H1 (cell line): ENCODE measurements at regions not wholly inside any gene's neighbourhood (a gene's known extent, or its start where the extent isn't known, plus 50 kb on each side); places are given as distances from the start of the nearest gene placed in this dataset.
A peak's percentile ranks its signal among the peaks of the same experiment; 100 is the strongest.

Experiments
- CTCF ChIA-PET: fragments of 300-600 bp; sonication (Branson Sonifier 250); formaldehyde crosslinking; loops from one replicate; lab custom pipeline; 2021; ENCODE audit not compliant: partially characterized antibody; lab: Charles Lee
- POLR2A ChIA-PET: fragments of 300-600 bp; sonication (Branson Sonifier 250); formaldehyde crosslinking; loops from one replicate; lab custom pipeline; 2021; ENCODE audit warnings: inconsistent platforms; ENCODE audit not compliant: partially characterized antibody; lab: Charles Lee
- DNase-seq, 2 experiments: peaks; one replicate each; pipeline versions ENCODE4 v3.0.0 to v3.0.0-alpha.2; 2010 to 2022; ENCODE audit warnings: low spot score in 2 of 2, low read depth in 1 of 2, mixed read lengths in 1 of 2
- FAIRE-seq: peaks from 2 replicates; lab custom pipeline; 2011; peaks lifted over from hg19 to GRCh38; lab: Jason Lieb, UNC
- H2AFZ ChIP-seq: 2 replicates; pipeline ENCODE4 v1.8.1; 2012; ENCODE audit warnings: low read length, inconsistent platforms
- H2AK5ac ChIP-seq: 2 replicates; pipeline ENCODE4 v1.6.1; 2013; ENCODE audit warnings: low read depth, low read length
- H2BK120ac ChIP-seq: replicated peaks from 2 replicates; pipeline ENCODE3; 2013; ENCODE audit warnings: low read depth, low read length, inconsistent platforms
- H2BK12ac ChIP-seq: 2 replicates; pipeline ENCODE4 v1.6.1; 2013; ENCODE audit warnings: low read depth, low read length
- H2BK15ac ChIP-seq: 2 replicates; pipeline ENCODE4 v1.6.1; 2013; ENCODE audit warnings: low read length
- H2BK20ac ChIP-seq: 2 replicates; pipeline ENCODE4 v1.6.1; 2013; ENCODE audit warnings: low read length
- H2BK5ac ChIP-seq: 2 replicates; pipeline ENCODE4 v1.6.1; 2013; ENCODE audit warnings: low read depth, low read length
- H3K14ac ChIP-seq: 2 replicates; pipeline ENCODE4 v1.6.1; 2013; ENCODE audit warnings: inconsistent platforms; ENCODE audit not compliant: insufficient read length
- H3K18ac ChIP-seq: 2 replicates; pipeline ENCODE4 v1.6.1; 2013; ENCODE audit warnings: low read length; ENCODE audit errors: extremely low read depth
- H3K23ac ChIP-seq: 2 replicates; pipeline ENCODE4 v1.6.1; 2013; ENCODE audit warnings: inconsistent platforms; ENCODE audit not compliant: insufficient read length
- H3K23me2 ChIP-seq: 2 replicates; pipeline ENCODE4 v1.6.1; 2013; ENCODE audit warnings: low read depth, low read length
- H3K27ac ChIP-seq: 2 replicates; pipeline ENCODE4 v1.6.1; 2011; ENCODE audit warnings: low read depth, low read length, inconsistent platforms
- H3K27me3 ChIP-seq, 4 experiments: replicated peaks in 1 of 4; 1 replicate in 1 of 4; 2 replicates in 3 of 4; pipeline versions ENCODE4 v1.6.1 to v1.8.1; 2011 to 2013; ENCODE audit warnings: low read length in 3 of 4, mild to moderate bottlenecking in 3 of 4, inconsistent platforms in 2 of 4, mixed read lengths in 2 of 4, moderate library complexity in 1 of 4; ENCODE audit not compliant: control insufficient read depth in 3 of 4, insufficient read depth in 3 of 4; ENCODE audit errors: extremely low read depth in 1 of 4
- H3K36me3 ChIP-seq, 4 experiments: 2 replicates each; pipeline versions ENCODE4 v1.6.1 to v1.8.1; 2011 to 2013; ENCODE audit warnings: mild to moderate bottlenecking in 4 of 4, low read length in 3 of 4, moderate library complexity in 2 of 4, control low read depth in 1 of 4, inconsistent platforms in 1 of 4; ENCODE audit not compliant: insufficient read depth in 4 of 4, control insufficient read depth in 2 of 4
- H3K4ac ChIP-seq: replicated peaks from 2 replicates; pipeline ENCODE3; 2013; ENCODE audit warnings: low read length, low read depth, mixed read lengths, inconsistent platforms; ENCODE audit not compliant: insufficient read length
- H3K4me1 ChIP-seq, 4 experiments: replicated peaks in 1 of 4; 1 replicate in 1 of 4; 2 replicates in 3 of 4; pipeline versions ENCODE4 v1.6.1 to v1.8.1; 2011 to 2013; ENCODE audit warnings: low read length in 3 of 4, inconsistent platforms in 2 of 4, mixed read lengths in 1 of 4; ENCODE audit not compliant: insufficient read depth in 4 of 4, control insufficient read depth in 3 of 4
- H3K4me2 ChIP-seq, 2 experiments: 2 replicates each; pipeline versions ENCODE4 v1.6.1 to v1.8.1; 2011 to 2013; ENCODE audit warnings: low read depth in 2 of 2, low read length in 2 of 2, control low read depth in 1 of 2, inconsistent platforms in 1 of 2, mild to moderate bottlenecking in 1 of 2; ENCODE audit not compliant: insufficient read depth in 1 of 2
- H3K4me3 ChIP-seq, 4 experiments: fragments of 200-600, 300-600 bp in 1 of 4; sonication (generic), shearing (Covaris generic), sonication (Bioruptor Twin) in 1 of 4; 2 replicates each; pipeline versions ENCODE4 v1.5.1 to v1.8.1; 2011 to 2016; ENCODE audit warnings: low read length in 4 of 4, low read depth in 3 of 4, control low read depth in 2 of 4, inconsistent platforms in 2 of 4, mild to moderate bottlenecking in 2 of 4, mixed read lengths in 1 of 4, moderate library complexity in 1 of 4; ENCODE audit not compliant: insufficient read depth in 2 of 4; ENCODE audit errors: extremely low read depth in 1 of 4
- H3K56ac ChIP-seq: replicated peaks from 2 replicates; pipeline ENCODE3; 2013; ENCODE audit warnings: low read depth, mild to moderate bottlenecking, mixed read lengths, low read length, inconsistent platforms; ENCODE audit not compliant: insufficient read length
- H3K79me1 ChIP-seq: 2 replicates; pipeline ENCODE4 v1.6.1; 2013; ENCODE audit warnings: low read depth, low read length, control low read depth
- H3K79me2 ChIP-seq, 2 experiments: 2 replicates each; pipeline versions ENCODE4 v1.6.1 to v1.8.1; 2012 to 2013; ENCODE audit warnings: low read length in 2 of 2, mild to moderate bottlenecking in 2 of 2, inconsistent platforms in 1 of 2; ENCODE audit not compliant: insufficient read depth in 2 of 2, control insufficient read depth in 1 of 2
- H3K9ac ChIP-seq, 4 experiments: replicated peaks in 1 of 4; 1 replicate in 1 of 4; 2 replicates in 3 of 4; pipeline versions ENCODE4 v1.6.1 to v1.8.1; 2011 to 2013; ENCODE audit warnings: low read depth in 3 of 4, low read length in 3 of 4, control low read depth in 2 of 4, mild to moderate bottlenecking in 2 of 4, moderate library complexity in 2 of 4, inconsistent platforms in 1 of 4; ENCODE audit errors: extremely low read depth in 1 of 4
- H3K9me3 ChIP-seq, 2 experiments: 2 replicates each; pipeline versions ENCODE4 v1.6.1 to v1.8.1; 2012 to 2013; ENCODE audit warnings: mild to moderate bottlenecking in 2 of 2, moderate library complexity in 2 of 2, control low read depth in 1 of 2, inconsistent platforms in 1 of 2, low read depth in 1 of 2, low read length in 1 of 2, mixed read lengths in 1 of 2; ENCODE audit not compliant: insufficient read depth in 2 of 2
- H4K20me1 ChIP-seq, 2 experiments: replicated peaks in 1 of 2; 2 replicates each; pipeline versions ENCODE3 to v1.8.1; 2011 to 2013; ENCODE audit warnings: inconsistent platforms in 2 of 2, low read length in 2 of 2, mild to moderate bottlenecking in 1 of 2; ENCODE audit not compliant: insufficient read depth in 2 of 2, control insufficient read depth in 1 of 2
- H4K5ac ChIP-seq: 2 replicates; pipeline ENCODE4 v1.6.1; 2013; ENCODE audit warnings: low read length, low read depth, mixed read lengths, inconsistent platforms; ENCODE audit not compliant: insufficient read length
- H4K8ac ChIP-seq: 2 replicates; pipeline ENCODE4 v1.8.0; 2013; ENCODE audit warnings: mild to moderate bottlenecking, moderate library complexity, low read length, inconsistent platforms; ENCODE audit not compliant: insufficient read depth; ENCODE audit errors: extremely low read depth
- H4K91ac ChIP-seq: replicated peaks from 2 replicates; pipeline ENCODE3; 2013; ENCODE audit warnings: low read length, mixed read lengths, inconsistent platforms; ENCODE audit not compliant: insufficient read length
- BACH1 ChIP-seq: IDR thresholded peaks from 2 replicates; pipeline ENCODE4 v1.6.1; 2012; ENCODE audit warnings: low read length, improper control_type of control experiment
- KDM4A ChIP-seq: IDR thresholded peaks from one replicate; pipeline ENCODE4 v1.7.1; 2012; ENCODE audit warnings: low read depth, mild to moderate bottlenecking, moderate library complexity, low read length, inconsistent platforms; ENCODE audit not compliant: severe bottlenecking
- SRF ChIP-seq: IDR thresholded peaks from 2 replicates; pipeline ENCODE4 v1.6.1; 2011; ENCODE audit warnings: mild to moderate bottlenecking, low read depth, low read length, moderate library complexity
- WGBS, 2 experiments: shearing (Covaris generic) in 1 of 2; methylation state at CpG; one replicate each; pipeline versions ENCODE4 v1.1.6 to v1.1.7; 2013 to 2015; ENCODE audit warnings: low lambda C conversion rate in 2 of 2, mixed read lengths in 2 of 2, inconsistent platforms in 1 of 2, low coverage in 1 of 2, missing lambda C conversion rate in 1 of 2; ENCODE audit not compliant: insufficient replicate concordance in 2 of 2, insufficient coverage in 1 of 2, insufficient read length in 1 of 2; ENCODE audit errors: extremely low coverage in 1 of 2, missing lambda C conversion rate in 1 of 2; 5-methylcytosine and 5-hydroxymethylcytosine counted together
- TF ChIP-seq, protein P1 (sequence below): IDR thresholded peaks from 2 replicates; pipeline ENCODE4 v1.6.1; 2012; ENCODE audit warnings: inconsistent platforms

- WGBS, 2 experiments: 81% methylated on average over 3 of the region's 4 CpGs; no CpG with 5 or more reads in 1 of the 2 experiments
- Histone ChIP-seq H3K56ac (no peak overlapping the region), H3K18ac (no peak overlapping the region), H4K20me1 (peaks cover 0 to 1% of the 10 kb centered on the region in 2 experiments), H3K79me2 (no peaks in the 10 kb centered on the region), H2BK5ac (no peak overlapping the region), H2BK12ac (no peak overlapping the region), H3K79me1 (no peaks in the 10 kb centered on the region), H3K4me2 (no peak overlapping the region), H2AK5ac (0 out of 2 replicates have a peak overlapping the region, but pooled peaks have one; percentile 24), H3K9me3 (peaks cover 0 to 3% of the 10 kb centered on the region in 2 experiments; a peak in 1 of 4 replicates), H4K5ac (no peak overlapping the region), H3K36me3 (no peaks in the 10 kb centered on the region), H3K27ac (no peak overlapping the region), H2BK15ac (no peak overlapping the region), H3K27me3 (no peaks in the 10 kb centered on the region; a peak in 2 of 7 replicates), H3K4me1 (peaks cover 0 to 4% (median 1%) of the 10 kb centered on the region in 4 experiments; a peak in 3 of 7 replicates), H4K91ac (no peak overlapping the region), H3K14ac (no peak overlapping the region), H3K4me3 (no peak overlapping the region), H2BK20ac (no peak overlapping the region), H2BK120ac (no peak overlapping the region), H4K8ac (no peak overlapping the region), H3K4ac (no peak overlapping the region), H3K23me2 (no peaks in the 10 kb centered on the region), H3K9ac (no peak overlapping the region), H2AFZ (no peak overlapping the region), H3K23ac (no peak overlapping the region)
- FAIRE-seq: no peak
- ChIA-PET POLR2A (no interaction called here), CTCF (interaction anchor here (0.9 to 1.1 kb wide), 2 partner anchors 19 to 80 kb away, joined by 3 read pairs; no protein-coding TSS in a partner anchor)
- TF ChIP-seq, protein P1, sequence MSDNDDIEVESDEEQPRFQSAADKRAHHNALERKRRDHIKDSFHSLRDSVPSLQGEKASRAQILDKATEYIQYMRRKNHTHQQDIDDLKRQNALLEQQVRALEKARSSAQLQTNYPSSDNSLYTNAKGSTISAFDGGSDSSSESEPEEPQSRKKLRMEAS: no peak
- TF ChIP-seq BACH1 (no peak), SRF (no peak), KDM4A (no peak)
- DNase-seq: no peak
Observed at GRCh38 chr11:119859684-119860083, 130.7 kb upstream of the NECTIN1 start.
